DMS153 treated with DMSO at 0.1 percent for 48 hours (cell line): ENCODE measurements at regions not wholly inside any gene's neighbourhood (a gene's known extent, or its start where the extent isn't known, plus 50 kb on each side); places are given as distances from the start of the nearest gene placed in this dataset.

Experiments used
- DNase-seq: peaks from one replicate; lab custom pipeline; 2025; ENCODE audit not compliant: unreplicated experiment; lab: John Stamatoyannopoulos, UW

GRCh38 chr21:35770101-35770945 is 290.0 kb downstream of the SETD4 start:
- DNase-seq = no peak

GRCh38 chr21:35768187-35768586 is 292.1 kb downstream of the SETD4 start:
- no peak for DNase-seq

DNA sequence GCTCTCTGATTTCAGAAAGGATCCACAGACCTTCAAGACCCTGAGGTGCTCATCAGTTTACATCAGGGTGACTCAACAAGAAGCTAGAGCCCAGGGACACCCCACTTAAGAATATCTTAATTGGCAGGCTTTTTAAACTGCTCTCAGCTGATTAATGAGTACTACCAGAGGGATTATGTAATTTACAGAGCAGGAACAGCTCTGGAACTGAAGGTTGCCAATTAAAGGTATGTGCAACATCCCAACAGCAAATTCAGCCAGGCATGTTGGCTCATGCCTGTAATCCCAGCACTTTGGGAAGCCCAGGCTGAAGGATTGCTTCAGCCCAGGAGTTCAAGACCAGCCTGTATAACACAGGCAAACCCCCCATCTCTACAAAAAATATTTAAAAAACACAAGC is 295.7 kb downstream of the SETD4 start:
- no peak for DNase-seq

- no peak for DNase-seq
Observed at GRCh38 chr21:35764077-35764476, 296.2 kb downstream of the SETD4 start.

- DNase-seq = no peak
Observed at GRCh38 chr21:35754583-35754982, 305.7 kb downstream of the SETD4 start.

GRCh38 chr21:35753308-35753707 is 307.0 kb downstream of the SETD4 start:
- no peak for DNase-seq

DNA sequence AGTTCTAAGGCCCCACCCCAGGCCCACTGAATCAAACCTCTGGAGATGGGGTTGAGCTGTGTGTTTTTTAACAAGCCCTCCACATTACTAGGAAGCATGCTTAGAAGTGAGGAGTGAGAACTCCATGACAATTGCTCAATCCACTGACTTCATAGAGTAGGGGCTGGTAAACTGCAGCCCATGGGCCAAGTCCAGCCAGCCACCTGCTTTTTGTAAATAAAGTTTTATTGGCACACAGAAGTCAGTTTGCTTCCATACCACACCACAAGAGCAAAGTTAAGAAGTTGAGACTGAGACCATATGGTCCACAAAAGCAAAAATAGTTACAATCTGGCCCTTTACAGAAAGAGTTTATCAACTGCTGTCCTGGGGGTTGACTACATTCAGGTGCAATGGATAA is 309.2 kb downstream of the SETD4 start:
- DNase-seq = no peak

- DNase-seq = no peak
Observed at GRCh38 chr21:35749904-35750303, 310.4 kb downstream of the SETD4 start.

GRCh38 chr21:35748678-35749314 is 311.5 kb downstream of the SETD4 start:
- no peak for DNase-seq

- no peak for DNase-seq
Observed at GRCh38 chr21:35743571-35743970, 316.8 kb downstream of the SETD4 start.

GRCh38 chr21:35738347-35738961 is 321.9 kb downstream of the SETD4 start:
- DNase-seq = no peak

GRCh38 chr21:35737899-35738346 is 322.4 kb downstream of the SETD4 start:
- no peak for DNase-seq

GRCh38 chr21:35737449-35737848 is 322.9 kb downstream of the SETD4 start:
- no peak for DNase-seq

- DNase-seq = no peak
Observed at GRCh38 chr21:35732788-35733187, 327.5 kb downstream of the SETD4 start.

- DNase-seq = no peak
Observed at GRCh38 chr21:35730325-35730724, 330.0 kb downstream of the SETD4 start.

- no peak for DNase-seq
Observed at GRCh38 chr21:35727830-35728229, 332.5 kb downstream of the SETD4 start.

DNA sequence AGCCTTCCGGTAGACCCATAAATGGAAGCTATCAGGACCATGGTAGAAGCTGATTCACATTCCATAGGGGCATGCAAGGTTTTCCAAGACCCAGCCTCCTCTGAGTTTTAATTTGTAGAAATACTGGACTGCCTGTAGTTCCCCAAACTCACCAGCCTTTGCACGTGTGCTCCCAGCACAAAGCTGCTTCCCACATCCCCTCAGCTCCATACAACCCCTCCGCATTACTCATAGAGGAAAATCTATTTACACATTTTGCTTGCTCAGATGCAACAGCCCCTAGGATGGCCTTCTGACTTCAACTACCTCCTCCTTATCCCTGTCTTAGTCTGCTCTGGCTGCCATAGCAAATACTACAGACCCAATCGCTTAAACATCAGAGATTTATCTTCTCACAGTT is 336.2 kb downstream of the SETD4 start:
- no peak for DNase-seq

GRCh38 chr21:35721701-35722100 is 338.6 kb downstream of the SETD4 start:
- no peak for DNase-seq

DNA sequence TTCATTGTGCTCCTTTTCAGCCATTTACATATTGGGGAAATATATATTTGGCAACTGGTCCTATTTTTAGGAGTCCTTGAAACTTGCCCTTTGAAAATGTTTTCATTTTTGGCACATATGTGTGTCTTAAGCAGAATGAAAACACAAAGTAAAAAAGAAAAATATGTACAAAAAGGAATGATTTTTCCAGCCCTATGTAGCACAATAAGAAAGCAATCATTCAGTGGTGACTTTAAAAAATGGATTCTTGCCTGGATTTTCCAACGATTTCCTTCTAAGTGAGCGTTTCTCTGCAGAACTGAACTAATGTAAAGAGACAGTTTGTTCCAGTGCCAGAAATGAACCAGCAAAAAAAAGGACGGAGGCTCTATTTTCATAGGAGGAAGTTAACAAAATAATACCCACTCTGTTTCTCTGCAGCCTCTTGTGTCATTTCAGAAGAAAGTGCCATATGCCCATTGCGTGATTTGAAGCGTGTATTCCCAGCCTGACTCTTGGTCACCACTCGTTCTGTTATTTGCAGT is 340.1 kb downstream of the SETD4 start:
- no peak for DNase-seq

DNA sequence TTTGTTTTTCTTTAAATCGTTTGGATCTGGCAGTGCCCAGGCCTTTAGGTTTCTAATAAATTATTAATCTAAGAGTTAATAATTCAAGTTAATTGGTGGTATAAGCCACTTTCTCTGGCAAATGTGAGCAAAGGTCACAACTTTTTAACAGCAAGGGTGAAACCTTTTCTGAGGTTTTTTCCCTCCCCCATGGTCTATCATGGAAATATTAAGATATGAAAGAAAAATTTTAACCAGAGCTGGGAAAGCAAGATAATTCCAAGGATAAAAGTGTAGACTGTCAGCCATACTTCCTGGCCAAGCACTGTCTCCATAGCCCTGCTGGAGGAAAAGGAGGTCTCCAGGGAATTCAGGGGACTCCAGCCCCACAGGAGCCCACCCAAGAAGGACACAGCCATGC is 341.2 kb downstream of the SETD4 start:
- no peak for DNase-seq

GRCh38 chr21:35716876-35717565 is 343.3 kb downstream of the SETD4 start:
- no peak for DNase-seq
